Suprapubic skin (tissue), 4 donors: ENCODE measurements at regions not wholly inside any gene's neighbourhood (a gene's known extent, or its start where the extent isn't known, plus 50 kb on each side); places are given as distances from the start of the nearest gene placed in this dataset.
"Not testable (repeated sequence)": the region's sequence is repeated elsewhere in the genome, so short reads cannot be mapped to it uniquely, and the experiment has no call there.

Experiments
- DNase-seq, 2 donors: peaks; one replicate each; pipeline ENCODE4 v3.0.0-alpha.2; 2019; ENCODE audit warnings: low spot score in 2 of 2
- H3K27ac ChIP-seq: fragments of 200-600 bp; sonication (generic); one replicate; pipeline ENCODE4 v1.5.1; 2019
- H3K27me3 ChIP-seq: fragments of 200-600 bp; sonication (generic); one replicate; pipeline ENCODE4 v1.5.1; 2019
- H3K36me3 ChIP-seq: fragments of 200-600 bp; sonication (generic); one replicate; pipeline ENCODE4 v1.5.1; 2019
- H3K4me1 ChIP-seq: fragments of 200-600 bp; sonication (generic); one replicate; pipeline ENCODE4 v1.5.1; 2019
- H3K4me3 ChIP-seq: fragments of 200-600 bp; sonication (generic); one replicate; pipeline ENCODE4 v1.5.1; 2019; ENCODE audit warnings: mild to moderate bottlenecking
- H3K9me3 ChIP-seq: fragments of 200-600 bp; sonication (generic); one replicate; pipeline ENCODE4 v1.5.1; 2019
- EP300 ChIP-seq: sonication (generic); formaldehyde crosslinking; IDR thresholded peaks from one replicate; pipeline ENCODE4 v1.6.1; 2017; ENCODE audit warnings: antibody characterized with exemption
- POLR2A ChIP-seq, 2 donors: fragments of 450-650 bp; IDR thresholded peaks; one replicate each; pipeline ENCODE4 v1.6.1; 2017; ENCODE audit warnings: antibody characterized with exemption in 2 of 2, mild to moderate bottlenecking in 2 of 2, moderate library complexity in 2 of 2
- POLR2AphosphoS5 ChIP-seq, 3 donors: sonication (generic); formaldehyde crosslinking; IDR thresholded peaks; one replicate each; pipeline ENCODE4 v1.6.1; 2017; ENCODE audit warnings: antibody characterized with exemption in 3 of 3
- WGBS: methylation state at CpG from one replicate; pipeline ENCODE4 v1.1.5; 2018; 5-methylcytosine and 5-hydroxymethylcytosine counted together
- TF ChIP-seq, protein P1 (sequence below), 2 donors: fragments of 200-600 bp in 1 of 2; fragments of 450-650 bp in 1 of 2; sonication (generic) in 1 of 2; IDR thresholded peaks; one replicate each; pipeline ENCODE4 v1.5.1; 2016 to 2019; ENCODE audit warnings: antibody characterized with exemption in 2 of 2, mild to moderate bottlenecking in 1 of 2, moderate library complexity in 1 of 2

- DNase-seq, result no peak
- Histone ChIP-seq H3K4me1 (peaks cover 10% of the 10 kb centered on the region), H3K9me3 (no peaks in the 10 kb centered on the region), H3K36me3 (no peaks in the 10 kb centered on the region), H3K27me3 (no peaks in the 10 kb centered on the region), H3K4me3 (no peak overlapping the region), H3K27ac (no peak overlapping the region)
- WGBS, result 93% methylated on average over 4 of the region's 4 CpGs
- TF ChIP-seq EP300, result no peak
- TF ChIP-seq, protein P1, sequence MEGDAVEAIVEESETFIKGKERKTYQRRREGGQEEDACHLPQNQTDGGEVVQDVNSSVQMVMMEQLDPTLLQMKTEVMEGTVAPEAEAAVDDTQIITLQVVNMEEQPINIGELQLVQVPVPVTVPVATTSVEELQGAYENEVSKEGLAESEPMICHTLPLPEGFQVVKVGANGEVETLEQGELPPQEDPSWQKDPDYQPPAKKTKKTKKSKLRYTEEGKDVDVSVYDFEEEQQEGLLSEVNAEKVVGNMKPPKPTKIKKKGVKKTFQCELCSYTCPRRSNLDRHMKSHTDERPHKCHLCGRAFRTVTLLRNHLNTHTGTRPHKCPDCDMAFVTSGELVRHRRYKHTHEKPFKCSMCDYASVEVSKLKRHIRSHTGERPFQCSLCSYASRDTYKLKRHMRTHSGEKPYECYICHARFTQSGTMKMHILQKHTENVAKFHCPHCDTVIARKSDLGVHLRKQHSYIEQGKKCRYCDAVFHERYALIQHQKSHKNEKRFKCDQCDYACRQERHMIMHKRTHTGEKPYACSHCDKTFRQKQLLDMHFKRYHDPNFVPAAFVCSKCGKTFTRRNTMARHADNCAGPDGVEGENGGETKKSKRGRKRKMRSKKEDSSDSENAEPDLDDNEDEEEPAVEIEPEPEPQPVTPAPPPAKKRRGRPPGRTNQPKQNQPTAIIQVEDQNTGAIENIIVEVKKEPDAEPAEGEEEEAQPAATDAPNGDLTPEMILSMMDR (IDR thresholded peaks at IDR 0.05), result no peak
- no peak for TF ChIP-seq POLR2AphosphoS5 (IDR thresholded peaks at IDR 0.05)
- no peak for TF ChIP-seq POLR2A (IDR thresholded peaks at IDR 0.05)
Observed at GRCh38 chr4:81673961-81674360, 202.3 kb upstream of the RASGEF1B start.

- not testable (repeated sequence) for H3K27me3 ChIP-seq, H3K27ac ChIP-seq, H3K36me3 ChIP-seq, DNase-seq, H3K9me3 ChIP-seq, H3K4me3 ChIP-seq
- WGBS, result 42% methylated on average over 7 of the region's 7 CpGs
- H3K4me1 ChIP-seq, result peaks cover 34% of the 10 kb centered on the region
Observed at GRCh38 chr4:81668328-81668727, 196.6 kb upstream of the RASGEF1B start.

DNA sequence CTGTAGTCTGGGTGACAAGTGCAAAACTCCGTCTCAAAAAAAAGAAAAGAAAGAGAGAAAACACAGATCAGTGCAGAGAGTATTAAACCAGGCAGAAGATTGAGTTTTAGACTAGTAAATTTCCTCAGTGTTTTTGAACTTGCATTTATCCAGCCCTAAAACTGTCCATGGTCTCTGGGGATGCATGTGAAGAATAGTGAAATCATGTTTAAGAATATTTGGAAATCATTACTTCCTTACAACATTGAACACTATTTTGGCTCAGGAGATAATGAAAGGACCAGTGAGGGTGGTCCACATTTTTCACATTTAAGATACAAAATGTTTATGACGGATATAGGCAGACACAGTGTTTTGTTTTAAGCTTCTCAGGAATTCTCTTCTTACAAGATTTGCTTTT, 195.8 kb upstream of the RASGEF1B start:
- no peaks in the 10 kb centered on the region for H3K36me3 ChIP-seq
- no peak for DNase-seq
- no peaks in the 10 kb centered on the region for H3K9me3 ChIP-seq
- H3K4me1 ChIP-seq, result peaks cover 39% of the 10 kb centered on the region
- H3K27me3 ChIP-seq, result no peaks in the 10 kb centered on the region
- WGBS, result 82% methylated on average over 2 of the region's 2 CpGs
- TF ChIP-seq EP300 (no peak), POLR2AphosphoS5 (IDR thresholded peaks at IDR 0.05) (no peak), POLR2A (IDR thresholded peaks at IDR 0.05) (no peak)
- TF ChIP-seq, protein P1 (IDR thresholded peaks at IDR 0.05), result no peak
- H3K27ac ChIP-seq, result no peak overlapping the region
- no peak overlapping the region for H3K4me3 ChIP-seq

GRCh38 chr4:81666491-81666890, 194.8 kb upstream of the RASGEF1B start:
- no peak overlapping the region for H3K27ac ChIP-seq
- H3K4me3 ChIP-seq, result no peak overlapping the region
- no peak for TF ChIP-seq EP300
- TF ChIP-seq, protein P1 (IDR thresholded peaks at IDR 0.05), result no peak
- no peak for TF ChIP-seq POLR2A (IDR thresholded peaks at IDR 0.05)
- TF ChIP-seq POLR2AphosphoS5 (IDR thresholded peaks at IDR 0.05), result no peak
- no peaks in the 10 kb centered on the region for H3K36me3 ChIP-seq
- peaks cover 39% of the 10 kb centered on the region for H3K4me1 ChIP-seq
- no peak for DNase-seq
- no peaks in the 10 kb centered on the region for H3K27me3 ChIP-seq
- no peaks in the 10 kb centered on the region for H3K9me3 ChIP-seq

DNA sequence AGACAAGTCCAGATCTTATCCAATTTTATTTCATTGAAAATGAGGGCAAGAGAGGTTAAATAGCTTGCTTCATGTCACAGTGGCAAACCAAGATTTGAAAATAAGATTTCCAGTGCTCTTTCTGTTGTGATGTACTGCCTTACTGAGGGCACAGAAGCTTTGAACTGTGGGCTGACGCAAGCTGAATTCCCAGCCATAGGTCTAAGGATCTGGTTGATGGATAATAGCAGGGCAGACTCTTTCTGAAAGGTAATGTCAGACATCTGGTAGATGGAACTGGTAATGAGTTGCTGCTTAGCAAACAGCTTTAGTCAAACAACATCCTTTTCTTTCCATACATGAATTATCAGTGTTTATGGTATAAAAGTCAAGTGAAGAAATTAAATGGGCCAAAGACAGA, 193.9 kb upstream of the RASGEF1B start:
- Histone ChIP-seq H3K27ac (no peak overlapping the region), H3K4me1 (peaks cover 39% of the 10 kb centered on the region), H3K27me3 (no peaks in the 10 kb centered on the region), H3K36me3 (no peaks in the 10 kb centered on the region), H3K9me3 (no peaks in the 10 kb centered on the region), H3K4me3 (no peak overlapping the region)
- no peak for TF ChIP-seq POLR2A (IDR thresholded peaks at IDR 0.05)
- no peak for TF ChIP-seq POLR2AphosphoS5 (IDR thresholded peaks at IDR 0.05)
- TF ChIP-seq, protein P1 (IDR thresholded peaks at IDR 0.05), result no peak
- DNase-seq, result no peak
- 82% methylated on average over 1 of the region's 1 CpG for WGBS

DNA sequence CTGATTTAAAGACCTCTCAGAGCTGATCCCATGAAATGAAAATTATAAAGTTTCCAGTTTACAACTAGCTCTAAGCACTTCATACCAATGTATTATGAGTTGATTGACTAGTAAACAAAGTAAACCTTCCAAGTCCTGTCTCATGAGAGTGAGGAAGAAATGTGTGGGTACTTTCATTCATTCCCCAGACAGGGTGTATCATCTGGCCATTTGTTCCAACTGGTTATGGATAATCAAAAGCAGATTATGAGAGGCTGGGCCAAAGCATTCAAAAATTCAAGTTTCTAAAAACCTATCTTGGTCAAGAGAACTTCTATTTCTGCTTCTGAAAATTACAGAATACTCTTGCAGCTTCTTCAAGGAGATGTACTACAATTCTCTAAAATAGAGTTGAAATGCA, 193.3 kb upstream of the RASGEF1B start:
- Histone ChIP-seq H3K36me3 (no peaks in the 10 kb centered on the region), H3K27ac (no peak overlapping the region), H3K27me3 (no peaks in the 10 kb centered on the region), H3K4me3 (no peak overlapping the region), H3K4me1 (peaks cover 39% of the 10 kb centered on the region), H3K9me3 (no peaks in the 10 kb centered on the region)
- DNase-seq, result no peak
- TF ChIP-seq POLR2A (IDR thresholded peaks at IDR 0.05), result no peak
- TF ChIP-seq, protein P1 (IDR thresholded peaks at IDR 0.05), result no peak
- TF ChIP-seq EP300, result no peak
- TF ChIP-seq POLR2AphosphoS5 (IDR thresholded peaks at IDR 0.05), result no peak
